Colonic mucosa (tissue), 4 donors: ENCODE measurements at regions not wholly inside any gene's neighbourhood (a gene's known extent, or its start where the extent isn't known, plus 50 kb on each side); places are given as distances from the start of the nearest gene placed in this dataset.

Experiments used
- DNase-seq: peaks from one replicate; pipeline ENCODE4 v3.0.0-alpha.2; 2020
- H3K27ac ChIP-seq: fragments of 200-600 bp; one replicate; pipeline ENCODE4 v1.8.0; 2021
- H3K27me3 ChIP-seq: fragments of 200-600 bp; one replicate; pipeline ENCODE4 v1.8.0; 2021
- H3K36me3 ChIP-seq: fragments of 200-600 bp; one replicate; pipeline ENCODE4 v1.8.0; 2021
- H3K4me1 ChIP-seq: fragments of 200-600 bp; one replicate; pipeline ENCODE4 v1.8.0; 2021; ENCODE audit warnings: mild to moderate bottlenecking
- H3K4me3 ChIP-seq: fragments of 200-600 bp; one replicate; pipeline ENCODE4 v1.8.0; 2021
- H3K9ac ChIP-seq, 2 donors: one replicate each; pipeline ENCODE4 v1.7.0; 2013; ENCODE audit warnings: control low read depth in 2 of 2, low read depth in 2 of 2, low read length in 2 of 2
- H3K9me3 ChIP-seq: fragments of 200-600 bp; one replicate; pipeline ENCODE4 v1.8.0; 2021
- CTCF ChIP-seq: fragments of 200-600 bp; IDR thresholded peaks from one replicate; pipeline ENCODE4 v1.8.0; 2022; ENCODE audit warnings: antibody characterized with exemption, mild to moderate bottlenecking
- intact Hi-C: fragments of 100-400 bp; cut with DNase I; formaldehyde crosslinking; loops from one replicate; pipeline ENCODE4 v1.14.1; 2022
- donor health status: healthy.
- donor health status: DM: no; HTN: no; CAD: no.
- donor health status: DM: no; HTN: no; CAD: no.

DNA sequence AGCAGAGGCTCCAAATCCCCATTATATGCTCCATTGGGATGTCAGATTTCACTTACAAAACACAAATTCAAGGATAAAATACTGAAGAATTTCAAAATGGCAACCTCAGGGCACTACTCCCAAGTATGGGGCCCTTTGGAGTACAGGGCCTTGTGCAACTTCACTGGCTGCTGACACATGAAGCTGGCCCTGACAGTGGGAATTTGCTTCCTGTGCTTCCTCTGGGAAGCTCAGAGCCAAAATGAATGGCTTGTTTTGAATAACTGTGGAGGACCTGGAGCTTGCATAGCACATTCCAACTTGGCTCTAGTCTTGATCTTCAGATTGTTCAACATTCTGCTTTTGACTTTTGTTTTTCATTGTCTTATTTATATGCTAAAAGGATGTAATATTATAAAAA lies 52.3 kb upstream of the HNF1B start:
- Histone ChIP-seq H3K4me1 (no peaks in the 10 kb centered on the region), H3K27ac (no peak overlapping the region), H3K36me3 (no peaks in the 10 kb centered on the region), H3K4me3 (no peak overlapping the region), H3K27me3 (no peaks in the 10 kb centered on the region), H3K9ac (no peak overlapping the region), H3K9me3 (no peaks in the 10 kb centered on the region)
- intact Hi-C loops: no loop called here
- no peak for TF ChIP-seq CTCF
- DNase-seq: no peak

- Histone ChIP-seq H3K4me1 (no peaks in the 10 kb centered on the region), H3K27ac (no peak overlapping the region), H3K9me3 (no peaks in the 10 kb centered on the region), H3K36me3 (no peaks in the 10 kb centered on the region), H3K27me3 (no peaks in the 10 kb centered on the region), H3K4me3 (no peak overlapping the region), H3K9ac (no peak overlapping the region)
- DNase-seq: no peak
- intact Hi-C loops: no loop called here
- no peak for TF ChIP-seq CTCF
Measured at GRCh38 chr17:37796076-37796475, 51.2 kb upstream of the HNF1B start.
